Panc1 (cell line): ENCODE measurements at regions not wholly inside any gene's neighbourhood (a gene's known extent, or its start where the extent isn't known, plus 50 kb on each side); places are given as distances from the start of the nearest gene placed in this dataset.

Experiments
- CTCF ChIP-seq: fragments of 450-650 bp; IDR thresholded peaks from 2 replicates; pipeline ENCODE4 v1.5.1; 2017; ENCODE audit warnings: mild to moderate bottlenecking
- POLR2AphosphoS5 ChIP-seq: IDR thresholded peaks from 2 replicates; pipeline ENCODE4 v1.6.1; 2012; ENCODE audit warnings: mild to moderate bottlenecking, low read depth, low read length, moderate library complexity
- REST ChIP-seq, 2 experiments: IDR thresholded peaks; 2 replicates each; pipeline ENCODE4 v1.6.1; 2011 to 2012; ENCODE audit warnings: low read depth in 2 of 2, control low read depth in 1 of 2, low read length in 1 of 2, mild to moderate bottlenecking in 1 of 2, moderate library complexity in 1 of 2; ENCODE audit not compliant: insufficient read depth in 1 of 2
- SIN3A ChIP-seq: IDR thresholded peaks from 2 replicates; pipeline ENCODE4 v1.6.1; 2012; ENCODE audit warnings: low read depth, mild to moderate bottlenecking, low read length, moderate library complexity, borderline replicate concordance; ENCODE audit not compliant: insufficient read depth
- TCF7L2 ChIP-seq: IDR thresholded peaks from 2 replicates; pipeline ENCODE4 v1.6.1; 2011; ENCODE audit warnings: mild to moderate bottlenecking, low read depth, low read length, inconsistent platforms

GRCh38 chrX:43224496-43224895 is 431.6 kb upstream of the MAOA start:
- TF ChIP-seq CTCF (no peak), POLR2AphosphoS5 (no peak), REST (IDR thresholded peaks at IDR 0.05; ENCODE audit: insufficient read depth in 1 of 2, low read depth in 2 of 2, low read length in 1 of 2) (no peak), SIN3A (no peak), TCF7L2 (no peak)
